Mesendoderm (in vitro differentiated cells): ENCODE measurements at regions not wholly inside any gene's neighbourhood (a gene's known extent, or its start where the extent isn't known, plus 50 kb on each side); places are given as distances from the start of the nearest gene placed in this dataset.
A peak's percentile ranks its signal among the peaks of the same experiment; 100 is the strongest.

Experiments
- DNase-seq: peaks from one replicate; pipeline ENCODE4 v3.0.0; 2013
- H2AK5ac ChIP-seq: 2 replicates; pipeline ENCODE4 v1.6.1; 2013; ENCODE audit warnings: low read length, inconsistent platforms
- H2BK120ac ChIP-seq: 2 replicates; pipeline ENCODE4 v1.6.1; 2013; ENCODE audit warnings: low read depth, mild to moderate bottlenecking, low read length, moderate library complexity, mixed read lengths
- H2BK15ac ChIP-seq: replicated peaks from 2 replicates; pipeline ENCODE4 v1.6.1; 2013; ENCODE audit warnings: low read depth, mild to moderate bottlenecking, moderate library complexity
- H2BK5ac ChIP-seq: 2 replicates; pipeline ENCODE4 v1.6.1; 2013; ENCODE audit warnings: low read length, inconsistent platforms
- H3K18ac ChIP-seq: 2 replicates; pipeline ENCODE4 v1.6.1; 2013; ENCODE audit warnings: mild to moderate bottlenecking, low read length, mixed read lengths
- H3K23ac ChIP-seq: one replicate; pipeline ENCODE4 v1.6.1; 2013; ENCODE audit warnings: low read length
- H3K27ac ChIP-seq: 2 replicates; pipeline ENCODE4 v1.5.1; 2013; ENCODE audit warnings: low read depth, mild to moderate bottlenecking, inconsistent platforms, low read length, moderate library complexity
- H3K27me3 ChIP-seq: 2 replicates; pipeline ENCODE4 v1.6.1; 2013; ENCODE audit warnings: low read length, control low read depth, mild to moderate bottlenecking, inconsistent platforms; ENCODE audit not compliant: insufficient read depth, poor library complexity
- H3K36me3 ChIP-seq: 2 replicates; pipeline ENCODE4 v1.6.1; 2013; ENCODE audit warnings: low read length, inconsistent platforms; ENCODE audit not compliant: control insufficient read depth, insufficient read depth
- H3K4ac ChIP-seq: one replicate; pipeline ENCODE4 v1.6.1; 2013; ENCODE audit warnings: low read depth, mild to moderate bottlenecking, low read length, moderate library complexity
- H3K4me1 ChIP-seq: 2 replicates; pipeline ENCODE4 v1.6.1; 2013; ENCODE audit warnings: low read depth, low read length, inconsistent platforms; ENCODE audit not compliant: control insufficient read depth
- H3K4me2 ChIP-seq: 2 replicates; pipeline ENCODE4 v1.6.1; 2013; ENCODE audit warnings: low read length
- H3K4me3 ChIP-seq: 2 replicates; pipeline ENCODE4 v1.5.1; 2013; ENCODE audit warnings: mild to moderate bottlenecking, low read length
- H3K56ac ChIP-seq: one replicate; pipeline ENCODE4 v1.6.1; 2013; ENCODE audit warnings: low read length
- H3K79me1 ChIP-seq: 2 replicates; pipeline ENCODE4 v1.6.1; 2013; ENCODE audit warnings: low read length, inconsistent platforms
- H3K79me2 ChIP-seq: 2 replicates; pipeline ENCODE4 v1.6.1; 2013; ENCODE audit warnings: mild to moderate bottlenecking, low read length; ENCODE audit not compliant: control insufficient read depth, insufficient read depth
- H3K9ac ChIP-seq: 2 replicates; pipeline ENCODE4 v1.6.1; 2013; ENCODE audit warnings: low read length, inconsistent platforms
- H4K5ac ChIP-seq: one replicate; pipeline ENCODE4 v1.6.1; 2013; ENCODE audit warnings: low read length
- H4K8ac ChIP-seq: one replicate; pipeline ENCODE4 v1.6.1; 2013; ENCODE audit warnings: low read depth, mild to moderate bottlenecking, control low read depth, low read length, moderate library complexity
- WGBS: extraction: QIAGEN DNeasy Blood & Tissue Kit; methylation state at CpG from one replicate; pipeline ENCODE4 v1.1.7; 2013; ENCODE audit warnings: low lambda C conversion rate, missing lambda C conversion rate; ENCODE audit not compliant: insufficient coverage; ENCODE audit errors: extremely low coverage; 5-methylcytosine and 5-hydroxymethylcytosine counted together

GRCh38 chr2:103002954-103003353, 241.1 kb downstream of the TMEM182 start:
- Histone ChIP-seq H3K27ac (no peak overlapping the region), H3K79me2 (no peaks in the 10 kb centered on the region), H3K9ac (no peak overlapping the region), H3K27me3 (no peaks in the 10 kb centered on the region), H3K4me2 (no peak overlapping the region), H2BK5ac (no peak overlapping the region), H3K18ac (no peak overlapping the region), H4K8ac (no peak overlapping the region), H3K56ac (no peak overlapping the region), H3K4ac (no peak overlapping the region), H3K36me3 (no peaks in the 10 kb centered on the region), H2BK120ac (no peak overlapping the region), H3K4me3 (no peak overlapping the region), H4K5ac (no peak overlapping the region), H2AK5ac (no peak overlapping the region), H3K79me1 (no peaks in the 10 kb centered on the region), H3K23ac (no peak overlapping the region), H3K4me1 (peaks cover 2% of the 10 kb centered on the region), H2BK15ac (no peak overlapping the region)
- WGBS = no CpG with 5 or more reads among the region's 4 CpGs
- no peak for DNase-seq

GRCh38 chr2:103003750-103004260, 242.0 kb downstream of the TMEM182 start:
- Histone ChIP-seq H3K27me3 (no peaks in the 10 kb centered on the region), H3K79me1 (no peaks in the 10 kb centered on the region), H2AK5ac (no peak overlapping the region), H2BK5ac (no peak overlapping the region), H4K5ac (no peak overlapping the region), H3K23ac (no peak overlapping the region), H4K8ac (no peak overlapping the region), H3K18ac (no peak overlapping the region), H3K4me1 (peaks cover 2% of the 10 kb centered on the region), H3K36me3 (no peaks in the 10 kb centered on the region), H3K4me3 (no peak overlapping the region), H3K4ac (no peak overlapping the region), H3K56ac (no peak overlapping the region), H2BK120ac (no peak overlapping the region), H3K9ac (no peak overlapping the region), H2BK15ac (no peak overlapping the region), H3K27ac (no peak overlapping the region), H3K4me2 (no peak overlapping the region), H3K79me2 (no peaks in the 10 kb centered on the region)
- peak; percentile 3 for DNase-seq
- WGBS = no CpG with 5 or more reads among the region's 9 CpGs

- Histone ChIP-seq H2BK15ac (no peak overlapping the region), H3K27ac (no peak overlapping the region), H2AK5ac (no peak overlapping the region), H3K79me2 (no peaks in the 10 kb centered on the region), H3K23ac (no peak overlapping the region), H3K36me3 (no peaks in the 10 kb centered on the region), H4K5ac (no peak overlapping the region), H2BK120ac (no peak overlapping the region), H3K4ac (no peak overlapping the region), H3K27me3 (no peaks in the 10 kb centered on the region), H3K56ac (no peak overlapping the region), H4K8ac (no peak overlapping the region), H2BK5ac (no peak overlapping the region), H3K4me2 (no peak overlapping the region), H3K79me1 (no peaks in the 10 kb centered on the region), H3K18ac (no peak overlapping the region), H3K9ac (no peak overlapping the region), H3K4me1 (peaks cover 2% of the 10 kb centered on the region), H3K4me3 (no peak overlapping the region)
- DNase-seq = no peak
- no CpG with 5 or more reads among the region's 2 CpGs for WGBS
These were observed 242.7 kb downstream of the TMEM182 start for GRCh38 chr2:103004426-103004942.

- H3K79me2 ChIP-seq = no peaks in the 10 kb centered on the region
- no peaks in the 10 kb centered on the region for H3K27me3 ChIP-seq
- H4K5ac ChIP-seq = no peak overlapping the region
- no peaks in the 10 kb centered on the region for H3K79me1 ChIP-seq
- no CpG with 5 or more reads among the region's 3 CpGs for WGBS
- H3K9ac ChIP-seq = no peak overlapping the region
- no peak overlapping the region for H3K4me2 ChIP-seq
- H2BK15ac ChIP-seq = no peak overlapping the region
- no peak overlapping the region for H3K23ac ChIP-seq
- no peak overlapping the region for H2AK5ac ChIP-seq
- no peak overlapping the region for H3K4me3 ChIP-seq
- no peak overlapping the region for H3K27ac ChIP-seq
- DNase-seq = no peak
- no peak overlapping the region for H4K8ac ChIP-seq
- no peak overlapping the region for H3K18ac ChIP-seq
- no peak overlapping the region for H2BK5ac ChIP-seq
- H3K56ac ChIP-seq = no peak overlapping the region
- no peak overlapping the region for H3K4ac ChIP-seq
- H2BK120ac ChIP-seq = no peak overlapping the region
- no peaks in the 10 kb centered on the region for H3K36me3 ChIP-seq
- H3K4me1 ChIP-seq = peaks cover 2% of the 10 kb centered on the region
These were observed 243.6 kb downstream of the TMEM182 start for GRCh38 chr2:103005393-103005792.

GRCh38 chr2:103007086-103007485, 245.3 kb downstream of the TMEM182 start:
- no CpG with 5 or more reads among the region's 3 CpGs for WGBS
- H3K18ac ChIP-seq = no peak overlapping the region
- no peak overlapping the region for H3K27ac ChIP-seq
- no peak overlapping the region for H4K5ac ChIP-seq
- peaks cover 2% of the 10 kb centered on the region for H3K4me1 ChIP-seq
- no peak overlapping the region for H3K4ac ChIP-seq
- H3K36me3 ChIP-seq = no peaks in the 10 kb centered on the region
- H2AK5ac ChIP-seq = no peak overlapping the region
- H2BK15ac ChIP-seq = no peak overlapping the region
- H3K4me3 ChIP-seq = no peak overlapping the region
- DNase-seq = no peak
- no peak overlapping the region for H3K23ac ChIP-seq
- no peaks in the 10 kb centered on the region for H3K27me3 ChIP-seq
- no peaks in the 10 kb centered on the region for H3K79me1 ChIP-seq
- no peak overlapping the region for H4K8ac ChIP-seq
- H3K79me2 ChIP-seq = no peaks in the 10 kb centered on the region
- H3K56ac ChIP-seq = no peak overlapping the region
- H2BK120ac ChIP-seq = no peak overlapping the region
- H2BK5ac ChIP-seq = no peak overlapping the region
- no peak overlapping the region for H3K9ac ChIP-seq
- no peak overlapping the region for H3K4me2 ChIP-seq

GRCh38 chr2:103008586-103008985, 246.8 kb downstream of the TMEM182 start:
- H4K8ac ChIP-seq = no peak overlapping the region
- H3K36me3 ChIP-seq = no peaks in the 10 kb centered on the region
- DNase-seq = peak; percentile 56
- no peak overlapping the region for H2AK5ac ChIP-seq
- no peak overlapping the region for H3K4ac ChIP-seq
- no peak overlapping the region for H2BK15ac ChIP-seq
- H3K4me2 ChIP-seq = no peak overlapping the region
- WGBS = no CpG with 5 or more reads among the region's 6 CpGs
- no peak overlapping the region for H3K4me3 ChIP-seq
- H3K23ac ChIP-seq = no peak overlapping the region
- H3K79me2 ChIP-seq = no peaks in the 10 kb centered on the region
- H3K18ac ChIP-seq = no peak overlapping the region
- H2BK5ac ChIP-seq = no peak overlapping the region
- H3K56ac ChIP-seq = no peak overlapping the region
- H3K4me1 ChIP-seq = peaks cover 2% of the 10 kb centered on the region
- H3K79me1 ChIP-seq = no peaks in the 10 kb centered on the region
- no peaks in the 10 kb centered on the region for H3K27me3 ChIP-seq
- H4K5ac ChIP-seq = no peak overlapping the region
- H3K27ac ChIP-seq = no peak overlapping the region
- no peak overlapping the region for H2BK120ac ChIP-seq
- H3K9ac ChIP-seq = no peak overlapping the region
